EH (cell line): ENCODE measurements at regions not wholly inside any gene's neighbourhood (a gene's known extent, or its start where the extent isn't known, plus 50 kb on each side); places are given as distances from the start of the nearest gene placed in this dataset.
"Not testable (repeated sequence)": the region's sequence is repeated elsewhere in the genome, so short reads cannot be mapped to it uniquely, and the experiment has no call there.

ENCODE experiments used
- DNase-seq: peaks from one replicate; pipeline ENCODE4 v3.0.0-alpha.2; 2015; ENCODE audit warnings: low read depth

DNA sequence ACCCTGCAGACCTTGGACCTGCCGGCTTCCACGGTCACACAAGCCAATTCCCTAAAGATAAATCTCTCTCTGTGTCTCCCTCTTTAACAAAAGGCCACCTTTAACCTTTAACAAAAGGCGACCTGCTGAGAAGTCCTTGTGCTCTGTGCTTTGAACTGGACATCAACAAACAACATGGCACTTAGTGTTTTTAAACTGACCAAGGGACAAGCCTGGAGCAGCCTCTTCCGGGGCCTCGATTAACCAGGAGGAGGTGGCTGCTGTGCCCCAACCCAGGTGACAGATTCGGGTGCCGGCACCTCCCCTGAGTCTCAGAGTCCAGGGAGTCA, 135.3 kb downstream of the RTP5 start:
- DNase-seq, result no peak

DNA sequence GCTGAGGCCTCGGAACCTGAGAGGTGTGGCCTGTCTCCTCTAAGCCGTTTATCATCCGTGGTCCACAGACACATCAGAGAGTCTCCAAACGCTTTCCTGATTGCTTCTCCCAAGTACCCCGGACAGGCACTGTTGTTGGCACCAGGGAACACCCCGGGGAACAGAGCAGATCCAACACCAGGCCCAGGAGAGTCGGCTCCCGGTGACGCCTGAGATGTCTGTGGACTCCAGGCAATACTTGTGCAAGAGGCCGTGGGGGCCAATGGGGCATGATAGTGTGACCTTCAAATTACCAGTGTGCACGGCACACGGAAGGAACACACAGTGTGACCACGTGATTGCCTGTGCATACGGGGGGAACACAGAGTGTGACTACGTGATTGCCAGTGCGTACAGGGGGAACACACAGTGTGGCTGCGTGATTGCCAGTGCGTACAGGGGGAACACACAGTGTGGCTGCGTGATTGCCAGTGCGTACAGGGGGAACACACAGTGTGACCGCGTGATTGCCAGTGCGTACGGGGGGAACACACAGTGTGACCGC, 136.6 kb downstream of the RTP5 start:
- DNase-seq, result not testable (repeated sequence)

DNA sequence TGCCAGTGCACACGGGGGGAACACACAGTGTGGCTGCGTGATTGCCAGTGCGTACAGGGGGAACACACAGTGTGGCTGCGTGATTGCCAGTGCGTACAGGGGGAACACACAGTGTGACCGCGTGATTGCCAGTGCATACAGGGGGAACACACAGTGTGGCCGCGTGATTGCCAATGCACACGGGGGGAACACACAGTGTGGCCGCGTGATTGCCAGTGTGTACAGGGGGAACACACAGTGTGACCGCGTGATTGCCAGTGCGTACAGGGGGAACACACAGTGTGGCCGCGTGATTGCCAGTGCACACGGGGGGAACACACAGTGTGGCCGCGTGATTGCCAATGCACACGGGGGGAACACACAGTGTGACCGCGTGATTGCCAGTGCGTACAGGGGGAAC, 139.4 kb downstream of the RTP5 start:
- DNase-seq, result not testable (repeated sequence)

- not testable (repeated sequence) for DNase-seq
These were observed 140.3 kb downstream of the RTP5 start for GRCh38 chr2:242009846-242010245.

GRCh38 chr2:242010252-242011166, 141.0 kb downstream of the RTP5 start:
- peak; percentile 5 for DNase-seq

DNA sequence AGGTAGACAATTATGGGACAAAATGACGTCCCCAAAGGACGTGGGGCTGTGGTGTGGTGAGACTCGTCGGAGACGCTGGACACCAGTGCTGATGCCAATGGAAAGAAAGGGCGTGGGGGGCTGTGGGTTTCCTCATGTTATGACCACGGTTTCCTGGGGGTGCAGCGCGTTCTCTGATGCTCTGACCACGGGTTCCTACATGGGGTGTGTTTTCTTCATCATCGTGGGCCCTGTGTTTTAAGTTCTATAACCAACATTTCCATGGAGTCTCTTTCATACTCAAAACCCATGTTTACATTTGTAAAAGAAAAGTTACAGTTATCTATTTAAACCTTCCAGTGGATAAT, 141.6 kb downstream of the RTP5 start:
- peak; percentile 1 for DNase-seq

DNA sequence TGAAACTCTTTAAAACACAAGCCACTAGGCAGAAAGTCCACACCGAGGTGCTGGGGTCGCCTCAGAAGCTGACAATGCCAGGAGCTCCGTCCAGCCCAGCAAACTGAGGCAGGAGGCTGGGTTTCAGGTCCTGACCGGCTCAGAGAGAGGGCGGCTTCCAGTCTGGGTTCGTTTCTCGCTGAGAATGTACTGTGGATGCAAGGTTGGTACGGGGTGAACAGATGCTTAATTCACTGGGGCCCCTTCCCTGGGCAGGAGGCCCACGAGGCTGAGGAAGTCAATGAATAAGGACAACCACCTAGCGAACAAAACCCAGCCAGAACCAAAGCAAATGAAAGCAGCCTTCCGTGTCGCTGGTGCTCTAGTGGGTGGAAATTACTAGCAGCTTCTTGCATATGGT, 142.0 kb downstream of the RTP5 start:
- DNase-seq, result no peak

DNA sequence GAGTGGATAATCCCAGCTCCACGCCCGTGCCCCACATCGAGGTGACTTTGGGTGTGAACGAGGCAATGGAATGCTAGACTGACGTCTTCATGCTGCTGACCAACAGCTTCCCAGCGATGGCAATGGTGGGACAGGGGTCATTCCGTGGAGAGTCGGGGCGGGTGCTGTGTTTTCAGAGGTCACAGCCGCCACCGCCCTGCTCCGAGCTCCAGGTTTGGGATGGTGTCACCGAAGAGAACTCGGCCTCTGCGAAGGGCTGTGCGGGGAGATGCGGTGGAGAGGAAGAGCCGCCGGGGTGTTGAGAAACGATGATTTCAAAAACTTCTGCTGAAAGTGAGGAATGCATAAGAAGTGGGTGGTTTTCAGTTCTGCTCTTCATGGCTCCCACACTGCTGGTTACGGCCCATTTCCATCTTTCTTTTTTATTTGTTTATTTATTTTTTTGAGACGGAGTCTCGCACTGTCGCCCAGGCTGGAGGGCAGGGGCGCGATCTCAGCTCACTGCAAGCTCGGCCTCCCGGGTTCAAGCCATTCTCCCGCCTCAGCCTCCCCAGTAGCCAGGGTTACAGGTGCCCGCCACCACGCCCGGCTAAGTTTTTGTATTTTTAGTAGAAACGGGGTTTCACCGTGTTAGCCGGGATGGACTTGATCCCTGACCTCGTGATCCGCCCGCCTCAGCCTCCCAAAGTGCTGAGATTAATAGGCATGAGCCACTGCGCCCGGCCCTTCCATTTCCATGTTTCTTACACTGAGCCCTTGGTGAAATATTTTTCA, 142.6 kb downstream of the RTP5 start:
- no peak for DNase-seq

DNA sequence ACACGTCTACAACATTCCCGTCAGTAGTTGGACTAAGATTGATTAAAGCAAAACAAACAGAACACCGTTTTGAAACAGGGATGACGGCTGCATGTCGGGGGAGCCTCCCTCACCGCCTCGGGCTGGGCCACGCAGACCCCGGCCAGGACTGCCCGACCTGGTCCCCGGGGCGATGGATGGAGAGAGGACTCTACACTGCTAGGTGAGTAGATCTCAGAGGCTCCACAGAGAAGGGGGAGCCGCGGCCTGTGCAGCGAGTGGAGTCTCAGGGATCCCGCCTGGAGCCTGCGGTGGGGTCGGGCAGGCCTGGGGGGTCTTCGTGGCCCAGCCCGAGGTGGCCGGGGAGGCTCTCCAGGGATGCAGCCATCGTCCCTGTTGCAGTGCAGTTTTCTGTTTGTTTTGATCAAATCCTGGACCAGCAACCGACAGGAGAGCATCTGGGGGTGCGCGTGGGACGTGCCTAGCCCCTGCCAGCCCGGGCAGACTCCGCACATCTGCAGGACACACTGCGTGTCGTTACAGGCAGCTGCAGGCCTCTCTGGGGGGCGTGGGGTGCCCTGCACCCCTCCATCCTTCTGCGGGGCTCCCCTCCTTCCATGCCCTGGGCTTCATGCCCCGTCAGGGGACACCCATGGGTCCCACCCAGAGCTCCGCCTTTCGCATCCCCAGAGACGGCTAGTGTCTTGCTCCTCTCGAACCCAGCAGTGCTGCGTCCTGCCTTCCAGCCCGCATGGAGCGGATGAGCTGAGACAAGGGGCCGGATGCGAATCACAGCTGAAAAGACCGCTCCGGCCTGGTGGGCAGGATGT, 143.6 kb downstream of the RTP5 start:
- no peak for DNase-seq

DNA sequence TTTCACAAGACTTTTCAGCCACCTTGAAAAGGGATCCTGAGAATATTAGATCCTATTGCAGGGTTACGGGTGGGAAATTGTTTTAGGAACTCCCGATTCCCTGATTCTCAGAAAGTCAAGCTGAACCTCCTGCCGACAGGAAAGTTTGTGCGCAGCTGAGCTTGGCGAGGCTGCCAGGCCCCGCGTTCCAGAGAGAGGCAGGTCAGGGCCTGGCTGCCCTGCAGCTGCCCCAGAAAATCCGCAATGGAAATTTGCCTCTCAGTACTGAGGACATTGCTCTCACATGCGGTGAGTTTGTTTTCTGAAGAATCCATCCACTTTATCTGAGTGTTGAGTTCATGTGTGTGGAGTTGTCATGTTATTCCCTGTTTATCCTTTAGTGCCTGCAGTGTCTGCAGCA, 144.2 kb downstream of the RTP5 start:
- DNase-seq, result no peak

GRCh38 chr2:242015108-242016065, 145.9 kb downstream of the RTP5 start:
- DNase-seq, result no peak

DNA sequence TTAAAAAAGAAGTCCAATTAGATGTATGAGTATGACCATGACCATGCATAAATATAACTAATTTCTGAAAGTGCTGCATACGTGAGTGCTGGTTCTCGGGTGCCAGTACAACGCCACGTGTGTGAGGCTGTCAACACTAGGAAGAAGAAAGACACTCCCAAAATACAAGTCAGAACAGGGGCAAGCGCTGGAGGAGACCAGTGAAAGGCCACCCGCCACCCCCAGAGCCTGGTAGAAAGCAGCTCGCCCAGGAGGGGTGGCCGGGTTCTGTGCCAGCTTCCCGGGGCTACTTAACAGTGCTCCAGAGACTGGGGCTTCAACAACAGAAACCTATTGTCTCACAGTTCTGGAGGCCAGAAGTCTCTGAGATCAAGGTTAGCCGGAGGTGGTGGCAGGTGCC, 147.6 kb downstream of the RTP5 start:
- DNase-seq, result no peak

DNA sequence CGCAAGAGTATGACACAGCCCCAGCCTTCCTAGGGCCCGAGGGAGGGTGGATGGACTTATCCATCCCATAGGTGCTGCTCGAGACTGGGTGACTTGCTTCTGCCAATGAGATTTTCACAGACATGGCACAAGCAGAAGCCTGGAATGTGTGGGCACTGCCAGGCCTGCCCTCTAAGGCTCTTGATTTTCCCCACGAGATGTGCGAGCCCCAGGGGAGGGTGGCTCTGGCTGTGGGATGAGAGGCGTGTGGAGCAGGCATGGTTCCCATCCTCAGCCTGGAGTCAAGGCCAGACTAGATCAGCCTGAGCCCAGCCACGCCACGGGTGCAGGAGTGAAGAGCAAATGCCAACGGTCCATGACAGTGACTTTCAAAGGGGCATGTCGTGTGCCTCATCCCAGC, 148.9 kb downstream of the RTP5 start:
- not testable (repeated sequence) for DNase-seq

- DNase-seq, result no peak
These were observed 149.8 kb downstream of the RTP5 start for GRCh38 chr2:242019344-242019743.

DNA sequence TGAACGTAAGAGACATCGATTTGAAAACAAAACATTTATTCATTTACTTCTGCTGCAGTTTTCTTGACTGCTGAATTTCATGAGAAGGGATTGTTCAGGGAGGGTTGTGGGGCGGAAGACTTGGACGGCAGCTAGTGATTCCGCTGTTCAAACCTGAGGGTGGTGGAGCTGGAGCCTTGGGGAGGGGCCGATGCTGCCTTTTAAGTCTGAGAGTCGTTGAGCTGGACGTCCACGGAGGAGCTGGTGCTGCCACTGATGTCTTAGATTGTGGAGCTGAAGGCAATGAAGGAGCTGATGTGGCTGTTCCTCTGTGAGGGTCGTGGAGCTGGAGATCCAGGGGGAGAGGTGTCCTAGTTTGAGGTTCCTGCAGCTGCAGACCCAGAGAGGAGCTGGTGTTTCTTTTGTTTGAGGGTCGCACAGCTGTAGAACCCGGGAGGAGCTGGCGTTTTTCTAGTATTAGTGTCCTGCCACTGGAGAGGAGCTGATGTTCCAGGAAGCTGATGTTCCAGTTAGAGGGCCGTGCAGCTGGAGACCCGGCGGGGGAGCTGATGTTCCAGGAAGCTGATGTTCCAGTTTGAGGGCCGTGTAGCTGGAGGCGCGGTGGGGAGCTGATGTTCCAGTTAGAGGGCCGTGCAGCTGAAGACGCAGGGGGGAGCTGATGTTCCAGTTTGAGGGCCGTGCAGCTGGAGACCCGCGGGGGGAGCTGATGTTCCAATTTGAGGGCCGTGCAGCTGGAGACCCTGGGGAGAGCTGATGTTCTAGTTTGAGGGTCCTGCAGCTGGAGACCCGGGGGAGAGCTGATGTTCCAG, 150.9 kb downstream of the RTP5 start:
- peak; percentile 16 for DNase-seq

DNA sequence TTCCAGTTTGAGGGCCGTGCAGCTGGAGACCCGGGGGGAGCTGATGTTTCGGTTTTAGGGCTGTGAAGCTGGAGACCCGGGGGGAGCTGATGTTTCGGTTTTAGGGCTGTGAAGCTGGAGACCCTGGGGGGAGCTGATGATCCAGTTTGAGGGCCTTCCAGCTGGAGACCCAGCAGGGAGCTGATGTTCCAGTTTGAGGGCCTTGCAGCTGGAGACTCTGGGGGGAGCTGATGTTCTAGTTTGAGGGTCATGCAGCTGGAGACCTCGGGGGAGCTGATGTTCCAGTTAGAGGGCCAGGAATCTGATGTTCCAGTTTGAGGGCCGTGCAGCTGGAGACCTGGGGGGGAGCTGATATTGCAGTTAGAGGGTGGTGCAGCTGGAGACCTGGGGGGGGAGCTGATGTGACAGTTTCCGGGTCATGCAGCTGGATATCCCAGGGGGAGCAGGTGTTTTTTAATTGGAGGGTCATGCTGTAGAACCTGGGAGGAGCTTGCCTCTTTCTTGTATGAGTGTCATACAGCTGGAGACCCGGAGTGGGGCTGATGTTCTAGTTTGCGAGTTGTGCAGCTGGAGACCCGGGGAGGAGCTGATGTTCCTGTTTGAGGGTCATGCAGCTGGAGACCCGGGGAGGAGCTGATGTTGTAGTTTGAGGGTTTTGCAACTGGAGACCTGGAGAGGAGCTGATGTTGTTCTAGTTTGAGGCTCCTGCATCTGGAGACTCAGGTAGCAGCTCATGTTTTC, 153.2 kb downstream of the RTP5 start:
- DNase-seq, result no peak

DNA sequence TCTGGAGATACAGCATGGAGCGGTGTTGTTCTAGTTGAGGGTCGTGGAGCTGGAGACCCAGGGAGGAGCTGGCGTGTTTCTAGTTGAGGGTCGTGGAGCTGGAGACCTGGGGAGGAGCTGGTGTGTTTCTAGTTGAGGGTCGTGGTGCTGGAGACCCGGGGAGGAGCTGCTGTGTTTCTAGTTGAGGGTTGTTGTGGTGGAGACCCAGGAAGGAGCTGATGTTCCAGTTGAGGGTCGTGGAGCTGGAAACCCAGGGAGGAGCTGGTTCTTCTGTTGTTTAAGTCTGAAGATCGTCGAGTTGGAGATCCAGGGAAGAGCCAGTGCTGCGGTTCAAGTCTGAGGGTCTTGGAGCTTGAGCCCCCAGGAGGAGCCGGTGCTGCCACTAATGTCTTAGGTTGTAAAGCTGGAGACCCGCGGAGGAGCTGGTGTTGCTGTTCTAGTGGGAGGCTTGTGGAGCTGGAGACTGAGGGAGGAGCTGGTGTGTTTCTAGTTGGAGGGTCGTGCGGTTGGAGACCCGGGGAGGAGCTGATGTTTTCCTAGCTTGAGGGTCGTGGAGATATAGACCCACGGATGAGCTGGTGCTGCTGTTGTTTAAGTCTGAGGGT, 155.3 kb downstream of the RTP5 start:
- no peak for DNase-seq

GRCh38 chr2:242027676-242028450, 158.3 kb downstream of the RTP5 start:
- no peak for DNase-seq
